SH-SY5Y (cell line): ENCODE measurements at regions not wholly inside any gene's neighbourhood (a gene's known extent, or its start where the extent isn't known, plus 50 kb on each side); places are given as distances from the start of the nearest gene placed in this dataset.
A peak's percentile ranks its signal among the peaks of the same experiment; 100 is the strongest.

Experiments used
- GATA2 ChIP-seq: IDR thresholded peaks from 2 replicates; pipeline ENCODE4 v1.6.1; 2011; ENCODE audit warnings: mild to moderate bottlenecking, low read depth, low read length
- GATA3 ChIP-seq: IDR thresholded peaks from 2 replicates; pipeline ENCODE4 v1.6.1; 2011; ENCODE audit warnings: low read depth, mild to moderate bottlenecking, low read length, moderate library complexity

- TF ChIP-seq GATA2 (no peak), GATA3 (no peak)
Observed at GRCh38 chr20:54933212-54933904, 458.0 kb downstream of the DOK5 start.

DNA sequence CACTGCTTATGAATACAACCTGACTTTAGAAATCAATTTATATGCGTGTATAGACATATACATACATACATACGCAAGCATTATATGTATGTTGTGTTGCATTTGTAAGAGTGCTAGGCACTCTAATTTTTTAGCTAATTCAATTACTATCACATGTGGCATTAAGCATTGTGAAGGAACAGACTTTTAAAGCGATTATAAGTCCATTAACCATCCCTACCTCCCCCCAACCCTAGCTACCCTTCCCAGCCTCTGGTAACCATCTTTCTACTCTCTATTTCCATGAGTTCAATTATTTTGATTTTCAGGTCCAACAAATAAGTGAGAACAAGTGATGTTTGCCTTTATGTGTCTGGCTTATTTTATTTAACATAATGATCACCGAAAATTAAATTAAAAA lies 453.8 kb downstream of the DOK5 start:
- TF ChIP-seq GATA2 = no peak
- no peak for TF ChIP-seq GATA3

- TF ChIP-seq GATA2 = no peak
- TF ChIP-seq GATA3 = no peak
Observed at GRCh38 chr20:54928564-54928963, 453.2 kb downstream of the DOK5 start.

DNA sequence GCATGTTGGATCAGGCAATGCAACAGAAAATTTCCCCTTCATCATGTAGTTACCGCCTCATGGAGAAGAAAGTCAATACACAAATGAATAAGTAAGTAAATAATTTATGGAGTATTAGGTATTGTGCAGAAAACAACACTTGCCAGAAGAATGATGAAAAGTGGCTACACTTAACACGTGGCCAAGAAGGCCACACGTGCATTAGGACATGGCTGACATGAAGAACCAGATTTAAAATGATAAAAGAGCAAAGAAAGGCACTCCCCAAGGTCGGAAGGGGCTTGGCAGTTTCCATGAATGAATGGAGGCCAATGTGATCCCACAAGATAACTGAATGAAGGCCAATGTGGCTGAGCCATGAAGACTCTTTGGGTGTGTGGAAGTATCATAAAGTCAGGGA lies 447.2 kb downstream of the DOK5 start:
- TF ChIP-seq GATA3 = no peak
- no peak for TF ChIP-seq GATA2

DNA sequence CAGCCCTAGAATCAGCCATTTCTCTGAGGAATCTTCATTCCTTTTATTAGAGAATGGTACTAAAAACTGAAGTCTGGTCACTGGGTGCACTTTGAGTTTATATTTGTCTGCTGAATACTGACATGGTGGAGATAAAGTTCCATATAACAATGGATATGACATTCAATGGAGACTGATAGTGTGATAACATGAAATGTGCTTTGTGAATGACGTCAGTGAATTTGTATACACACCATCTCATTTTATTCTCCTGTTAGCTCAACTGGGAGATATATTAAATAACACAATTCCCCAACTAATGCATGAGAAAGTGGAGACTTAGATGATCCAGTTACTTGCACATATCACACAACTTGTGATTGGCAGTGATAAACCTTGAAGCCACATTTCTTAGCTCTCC lies 446.7 kb downstream of the DOK5 start:
- TF ChIP-seq GATA3 (no peak), GATA2 (no peak)

GRCh38 chr20:54920491-54920890 lies 445.1 kb downstream of the DOK5 start:
- TF ChIP-seq GATA2 = no peak
- TF ChIP-seq GATA3 = no peak

DNA sequence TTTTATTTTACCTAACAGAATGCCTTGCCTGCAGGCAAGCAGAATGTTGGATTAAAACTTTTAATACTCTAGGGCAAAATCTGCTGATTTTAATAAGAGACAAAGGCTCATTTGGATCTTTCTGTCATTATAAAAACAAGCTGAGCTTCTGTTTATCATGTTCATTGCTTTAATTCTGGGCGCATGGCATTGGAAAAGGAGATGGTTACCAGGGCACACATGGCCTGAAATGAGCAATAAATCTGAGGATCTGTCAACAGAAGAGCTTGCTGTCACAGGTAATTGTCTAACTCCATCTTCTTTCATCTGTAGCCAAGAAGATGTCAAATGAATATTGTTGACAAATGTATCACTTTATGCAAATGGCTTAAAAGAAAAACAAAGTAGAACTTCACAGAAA lies 439.6 kb downstream of the DOK5 start:
- TF ChIP-seq GATA3 = peak; percentile 92
- TF ChIP-seq GATA2 = peak; percentile 81

DNA sequence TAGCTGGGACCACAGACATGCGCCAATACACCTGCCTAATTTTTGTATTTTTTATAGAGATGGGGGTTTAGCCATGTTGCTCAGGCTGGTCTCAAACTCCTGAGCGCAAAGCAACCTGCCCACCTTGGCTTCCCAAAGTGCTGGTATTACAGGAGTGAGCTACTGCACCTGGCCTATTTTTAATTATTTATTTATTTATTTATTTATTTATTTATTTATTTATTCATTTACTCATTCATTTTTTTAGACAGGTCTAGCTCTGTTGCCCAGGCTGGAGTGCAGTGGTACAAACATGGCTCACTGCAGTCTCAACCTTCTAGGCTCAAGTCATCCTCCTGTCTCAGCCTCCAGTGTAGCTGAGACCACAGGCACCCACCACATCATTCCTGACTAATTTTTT lies 434.3 kb downstream of the DOK5 start:
- TF ChIP-seq GATA3 = no peak
- no peak for TF ChIP-seq GATA2

DNA sequence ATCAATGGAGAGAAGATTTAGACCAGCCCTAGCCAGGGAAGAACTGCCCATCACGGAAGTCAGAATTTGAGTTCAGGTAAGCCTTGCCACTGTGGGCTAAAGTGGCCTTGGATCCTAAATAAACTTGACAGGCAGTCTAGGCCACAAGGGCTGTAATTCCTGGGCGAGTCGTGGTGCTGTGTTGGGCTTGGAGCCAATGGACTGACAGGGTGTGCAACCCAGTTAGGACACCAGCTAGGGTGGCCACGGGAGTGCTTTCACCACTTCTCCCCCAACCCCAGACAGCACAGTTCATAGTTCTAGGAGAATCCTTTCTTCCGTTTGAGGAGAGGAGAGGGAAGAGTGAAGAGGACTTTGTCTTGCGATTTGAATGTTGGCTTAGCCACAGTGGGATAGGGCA lies 422.4 kb downstream of the DOK5 start:
- TF ChIP-seq GATA3 (no peak), GATA2 (no peak)

- TF ChIP-seq GATA2 = no peak
- TF ChIP-seq GATA3 = no peak
Observed at GRCh38 chr20:54891907-54892306, 416.5 kb downstream of the DOK5 start.

DNA sequence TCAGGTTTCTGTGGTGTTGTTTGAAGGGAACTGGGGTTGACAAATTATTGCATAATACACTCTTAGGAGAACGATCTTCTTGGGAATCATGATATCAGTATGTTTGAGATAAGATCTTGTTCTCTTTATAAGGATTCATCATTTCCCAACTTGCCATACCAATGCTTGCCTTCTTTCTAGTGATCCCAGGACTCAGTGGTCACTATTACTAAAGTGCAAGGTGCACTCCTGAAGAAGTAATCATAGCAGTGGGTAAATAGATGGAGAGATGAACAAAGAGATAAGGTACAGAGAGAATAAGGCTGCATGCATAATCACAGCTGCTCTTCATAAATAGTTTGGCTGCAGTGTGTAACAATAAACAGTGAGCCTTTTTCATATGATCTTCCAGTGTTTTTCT lies 404.0 kb downstream of the DOK5 start:
- TF ChIP-seq GATA2 = no peak; the same call in 1 of the 2 replicates
- peak; percentile 62; the same call in 1 of the 2 replicates for TF ChIP-seq GATA3

- TF ChIP-seq GATA2 = no peak
- TF ChIP-seq GATA3 = no peak
Observed at GRCh38 chr20:54875307-54875706, 399.9 kb downstream of the DOK5 start.

- TF ChIP-seq GATA2 = no peak
- no peak for TF ChIP-seq GATA3
Observed at GRCh38 chr20:54874718-54875117, 399.3 kb downstream of the DOK5 start.

- TF ChIP-seq GATA2 = no peak
- TF ChIP-seq GATA3 = no peak
Observed at GRCh38 chr20:54872440-54872839, 397.0 kb downstream of the DOK5 start.

DNA sequence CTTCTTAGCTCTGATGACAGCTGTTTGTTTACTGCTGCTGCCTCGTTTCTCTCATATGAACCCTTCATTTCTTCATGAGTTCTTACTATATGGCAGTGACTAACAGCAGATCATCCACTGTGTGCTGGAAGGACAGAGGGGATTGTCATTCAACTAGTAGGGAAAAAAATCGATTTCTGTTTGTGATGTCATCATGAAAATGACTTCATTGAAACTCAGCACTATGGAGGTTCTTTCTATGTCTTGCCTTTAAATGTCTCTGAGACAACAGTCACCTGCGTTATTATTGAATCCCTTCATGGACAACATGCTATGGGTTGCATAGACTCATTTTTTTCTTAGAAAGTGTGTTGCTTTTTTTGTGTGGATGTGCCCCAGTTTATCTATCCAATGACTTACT lies 394.4 kb downstream of the DOK5 start:
- no peak for TF ChIP-seq GATA3
- no peak for TF ChIP-seq GATA2

DNA sequence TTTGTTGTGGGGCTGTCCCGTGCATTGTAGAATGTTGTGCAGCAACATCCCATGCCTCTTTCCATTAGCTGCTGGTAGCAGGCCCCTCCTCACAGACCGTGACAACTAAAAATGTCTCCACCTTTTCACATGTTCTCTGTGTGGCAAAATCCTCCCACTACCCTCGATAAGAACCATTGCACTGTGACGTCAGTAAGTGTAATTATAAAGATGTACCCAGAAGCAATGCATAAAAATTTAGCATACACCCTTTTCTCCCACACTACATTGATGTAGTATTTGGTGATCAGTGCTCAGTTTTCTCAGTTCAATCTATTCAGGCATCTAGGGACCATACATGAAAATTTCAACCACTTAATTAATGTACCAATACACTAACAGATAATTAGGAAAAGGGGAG lies 389.9 kb downstream of the DOK5 start:
- TF ChIP-seq GATA3 = no peak
